ENCODE measurements at regions not wholly inside any gene's neighbourhood (a gene's known extent, or its start where the extent isn't known, plus 50 kb on each side); places are given as distances from the start of the nearest gene placed in this dataset.
"Not testable (repeated sequence)": the region's sequence is repeated elsewhere in the genome, so short reads cannot be mapped to it uniquely, and the experiment has no call there.

DNA sequence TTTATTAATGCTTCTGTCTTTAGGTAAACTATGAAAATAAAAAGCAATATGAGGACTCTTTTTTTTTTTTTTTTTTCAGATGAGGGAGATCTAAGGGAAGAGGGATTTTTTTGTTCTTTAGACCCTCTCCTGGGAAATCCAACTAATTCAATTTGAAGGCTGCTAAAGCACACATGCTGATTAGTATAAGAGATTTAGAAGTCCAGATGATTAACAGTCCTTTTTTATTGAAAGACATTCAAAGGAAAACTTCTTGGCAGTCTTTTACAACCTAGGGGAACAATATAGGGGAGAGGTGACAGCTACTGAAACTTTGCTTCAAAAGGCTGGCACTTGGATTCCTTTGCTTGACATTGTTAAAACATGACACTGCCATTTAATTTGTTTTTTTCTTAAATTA is 602.5 kb downstream of the RAPGEF2 start:
- Mint-ChIP-seq H3K27me3 (no peaks in the 10 kb centered on the region), H3K27ac (no peak overlapping the region), H3K9me3 (ENCODE audit: insufficient read depth) (peaks cover 4% of the 10 kb centered on the region), H3K4me3 (no peak overlapping the region), H3K4me1 (no peaks in the 10 kb centered on the region)
- ChIA-PET CTCF (no interaction called here), POLR2A (no interaction called here)
- intact Hi-C loops (cut with micrococcal nuclease) = no loop called here
- Histone ChIP-seq H3K4me1 (ENCODE audit: control insufficient read depth in 2 of 2, insufficient read depth in 2 of 2, low read length in 2 of 2) (no peaks in the 10 kb centered on the region), H3K4me3 (ENCODE audit: control extremely low read depth in 1 of 5, extremely low read depth in 1 of 5, insufficient read depth in 1 of 5, low read depth in 2 of 5, low read length in 4 of 5) (no peak overlapping the region), H4K20me1 (ENCODE audit: control insufficient read depth, insufficient read depth, low read length, poor library complexity, severe bottlenecking) (no peaks in the 10 kb centered on the region), H3K27ac (ENCODE audit: low read length in 2 of 2) (no peak overlapping the region), H3K27me3 (replicated peaks in 1 of 4; ENCODE audit: control extremely low read depth in 1 of 4, control insufficient read depth in 3 of 4, insufficient read depth in 4 of 4, low read length in 3 of 4) (no peaks in the 10 kb centered on the region), H3K36me3 (replicated peaks in 1 of 2; ENCODE audit: control extremely low read depth in 1 of 2, control insufficient read depth in 1 of 2, extremely low read depth in 1 of 2, insufficient read depth in 2 of 2, low read length in 1 of 2) (no peaks in the 10 kb centered on the region), H3K79me2 (ENCODE audit: control insufficient read depth, insufficient read depth, low read length) (no peaks in the 10 kb centered on the region), H3K4me2 (replicated peaks; ENCODE audit: low read depth, low read length, poor library complexity, severe bottlenecking) (no peak overlapping the region), H3K9me3 (ENCODE audit: control extremely low read depth in 1 of 3, control insufficient read depth in 2 of 3, insufficient read depth in 1 of 3, low read length in 2 of 3) (peaks cover 0 to 6% (median 0%) of the 10 kb centered on the region in 3 donors), H2AFZ (ENCODE audit: insufficient read depth, low read depth, low read length, poor library complexity, severe bottlenecking) (no peak overlapping the region), H3K9ac (ENCODE audit: low read length) (no peak overlapping the region)
- ATAC-seq (ENCODE audit: low read depth) (no peak), DNase-seq (no peak)
- TF ChIP-seq EZH2 (IDR thresholded peaks at IDR 0.05; ENCODE audit: borderline replicate concordance, insufficient read depth, low read depth, low read length, poor library complexity, severe bottlenecking) = no peak
- TF ChIP-seq, protein P1, sequence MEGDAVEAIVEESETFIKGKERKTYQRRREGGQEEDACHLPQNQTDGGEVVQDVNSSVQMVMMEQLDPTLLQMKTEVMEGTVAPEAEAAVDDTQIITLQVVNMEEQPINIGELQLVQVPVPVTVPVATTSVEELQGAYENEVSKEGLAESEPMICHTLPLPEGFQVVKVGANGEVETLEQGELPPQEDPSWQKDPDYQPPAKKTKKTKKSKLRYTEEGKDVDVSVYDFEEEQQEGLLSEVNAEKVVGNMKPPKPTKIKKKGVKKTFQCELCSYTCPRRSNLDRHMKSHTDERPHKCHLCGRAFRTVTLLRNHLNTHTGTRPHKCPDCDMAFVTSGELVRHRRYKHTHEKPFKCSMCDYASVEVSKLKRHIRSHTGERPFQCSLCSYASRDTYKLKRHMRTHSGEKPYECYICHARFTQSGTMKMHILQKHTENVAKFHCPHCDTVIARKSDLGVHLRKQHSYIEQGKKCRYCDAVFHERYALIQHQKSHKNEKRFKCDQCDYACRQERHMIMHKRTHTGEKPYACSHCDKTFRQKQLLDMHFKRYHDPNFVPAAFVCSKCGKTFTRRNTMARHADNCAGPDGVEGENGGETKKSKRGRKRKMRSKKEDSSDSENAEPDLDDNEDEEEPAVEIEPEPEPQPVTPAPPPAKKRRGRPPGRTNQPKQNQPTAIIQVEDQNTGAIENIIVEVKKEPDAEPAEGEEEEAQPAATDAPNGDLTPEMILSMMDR (IDR thresholded peaks at IDR 0.05) = no peak

DNA sequence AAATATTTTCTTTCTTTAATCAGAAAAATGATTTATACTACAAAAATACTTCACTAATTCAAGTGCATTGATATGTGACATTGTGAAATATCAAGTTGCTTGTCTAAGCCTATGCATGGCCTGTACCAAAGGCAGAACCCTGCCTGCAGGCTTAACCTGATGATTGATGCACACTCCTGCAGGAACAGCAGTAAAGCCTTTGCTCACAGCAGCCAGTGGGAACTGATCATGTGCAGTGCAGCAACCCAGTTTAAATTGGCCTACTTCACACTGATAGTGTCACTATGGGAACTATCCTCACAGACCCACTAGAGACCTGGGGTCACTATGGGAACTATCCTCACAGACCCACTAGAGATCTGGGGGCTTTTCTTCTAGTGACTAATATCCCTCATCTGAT is 603.8 kb downstream of the RAPGEF2 start:
- no peak overlapping the region for H3K27ac Mint-ChIP-seq
- no peak overlapping the region for H3K9ac ChIP-seq (ENCODE audit: low read length)
- CTCF ChIA-PET = no interaction called here

DNA sequence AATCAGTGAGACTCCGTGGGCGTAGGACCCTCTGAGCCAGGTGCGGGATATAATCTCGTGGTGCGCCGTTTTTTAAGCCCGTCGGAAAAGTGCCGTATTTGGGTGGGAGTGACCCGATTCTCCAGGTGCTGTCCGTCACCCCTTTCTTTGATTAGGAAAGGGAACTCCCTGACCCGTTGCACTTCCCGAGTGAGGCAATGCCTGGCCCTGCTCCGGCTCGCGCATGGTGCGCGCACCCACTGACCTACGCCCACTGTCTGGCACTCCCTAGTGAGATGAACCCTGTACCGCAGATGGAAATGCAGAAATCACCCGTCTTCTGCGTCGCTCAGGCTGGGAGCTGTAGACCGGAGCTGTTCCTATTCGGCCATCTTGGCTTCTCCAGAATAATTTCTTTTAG is 612.3 kb downstream of the RAPGEF2 start:
- ATAC-seq (ENCODE audit: low read depth); H3K9me3 ChIP-seq (ENCODE audit: control extremely low read depth in 1 of 3, control insufficient read depth in 2 of 3, insufficient read depth in 1 of 3, low read length in 2 of 3); H3K9ac ChIP-seq (ENCODE audit: low read length); H3K4me1 ChIP-seq (ENCODE audit: control insufficient read depth in 2 of 2, insufficient read depth in 2 of 2, low read length in 2 of 2); POLR2A ChIA-PET; H3K4me3 Mint-ChIP-seq; H3K4me2 ChIP-seq (replicated peaks; ENCODE audit: low read depth, low read length, poor library complexity, severe bottlenecking); H3K27me3 ChIP-seq (replicated peaks in 1 of 4; ENCODE audit: control extremely low read depth in 1 of 4, control insufficient read depth in 3 of 4, insufficient read depth in 4 of 4, low read length in 3 of 4); H3K27ac ChIP-seq (ENCODE audit: low read length in 2 of 2); H4K20me1 ChIP-seq (ENCODE audit: control insufficient read depth, insufficient read depth, low read length, poor library complexity, severe bottlenecking); H3K27ac Mint-ChIP-seq; H3K4me3 ChIP-seq (ENCODE audit: control extremely low read depth in 1 of 5, extremely low read depth in 1 of 5, insufficient read depth in 1 of 5, low read depth in 2 of 5, low read length in 4 of 5); H3K27me3 Mint-ChIP-seq; CTCF ChIA-PET; DNase-seq; H3K36me3 ChIP-seq (replicated peaks in 1 of 2; ENCODE audit: control extremely low read depth in 1 of 2, control insufficient read depth in 1 of 2, extremely low read depth in 1 of 2, insufficient read depth in 2 of 2, low read length in 1 of 2); intact Hi-C loops (cut with micrococcal nuclease); H2AFZ ChIP-seq (ENCODE audit: insufficient read depth, low read depth, low read length, poor library complexity, severe bottlenecking); H3K79me2 ChIP-seq (ENCODE audit: control insufficient read depth, insufficient read depth, low read length); H3K9me3 Mint-ChIP-seq (ENCODE audit: insufficient read depth); H3K4me1 Mint-ChIP-seq: not testable (repeated sequence)
- 93% methylated on average over 23 of the region's 25 CpGs for WGBS (ENCODE audit: insufficient coverage)

More for the DNA sequence above, 603.8 kb downstream of the RAPGEF2 start:
- ATAC-seq (ENCODE audit: low read depth) = no peak
- Histone ChIP-seq H3K9me3 (ENCODE audit: control extremely low read depth in 1 of 3, control insufficient read depth in 2 of 3, insufficient read depth in 1 of 3, low read length in 2 of 3) (peaks cover 0 to 6% (median 0%) of the 10 kb centered on the region in 3 donors), H3K4me1 (ENCODE audit: control insufficient read depth in 2 of 2, insufficient read depth in 2 of 2, low read length in 2 of 2) (no peaks in the 10 kb centered on the region), H3K4me2 (replicated peaks; ENCODE audit: low read depth, low read length, poor library complexity, severe bottlenecking) (no peak overlapping the region), H2AFZ (ENCODE audit: insufficient read depth, low read depth, low read length, poor library complexity, severe bottlenecking) (no peak overlapping the region), H3K4me3 (ENCODE audit: control extremely low read depth in 1 of 5, extremely low read depth in 1 of 5, insufficient read depth in 1 of 5, low read depth in 2 of 5, low read length in 4 of 5) (no peak overlapping the region), H4K20me1 (ENCODE audit: control insufficient read depth, insufficient read depth, low read length, poor library complexity, severe bottlenecking) (no peaks in the 10 kb centered on the region), H3K27me3 (replicated peaks in 1 of 4; ENCODE audit: control extremely low read depth in 1 of 4, control insufficient read depth in 3 of 4, insufficient read depth in 4 of 4, low read length in 3 of 4) (no peaks in the 10 kb centered on the region), H3K36me3 (replicated peaks in 1 of 2; ENCODE audit: control extremely low read depth in 1 of 2, control insufficient read depth in 1 of 2, extremely low read depth in 1 of 2, insufficient read depth in 2 of 2, low read length in 1 of 2) (no peaks in the 10 kb centered on the region), H3K27ac (ENCODE audit: low read length in 2 of 2) (no peak overlapping the region), H3K79me2 (ENCODE audit: control insufficient read depth, insufficient read depth, low read length) (no peaks in the 10 kb centered on the region)
- no peak for DNase-seq
- H3K27me3 Mint-ChIP-seq = no peaks in the 10 kb centered on the region
- H3K4me1 Mint-ChIP-seq = no peaks in the 10 kb centered on the region
- H3K9me3 Mint-ChIP-seq (ENCODE audit: insufficient read depth) = peaks cover 4% of the 10 kb centered on the region
- POLR2A ChIA-PET = no interaction called here
- intact Hi-C loops (cut with micrococcal nuclease) = no loop called here
- H3K4me3 Mint-ChIP-seq = no peak overlapping the region
- TF ChIP-seq, protein P1 (IDR thresholded peaks at IDR 0.05) = no peak
- no peak for TF ChIP-seq EZH2 (IDR thresholded peaks at IDR 0.05; ENCODE audit: borderline replicate concordance, insufficient read depth, low read depth, low read length, poor library complexity, severe bottlenecking)

Measured in B cell (primary cell).